ENCODE measurements at regions not wholly inside any gene's neighbourhood (a gene's known extent, or its start where the extent isn't known, plus 50 kb on each side); places are given as distances from the start of the nearest gene placed in this dataset.

- TF ChIP-seq CTCF (IDR thresholded peaks at IDR 0.05) (no peak), POLR2A (IDR thresholded peaks at IDR 0.05) (no peak)
- H3K27me3 ChIP-seq, result no peaks in the 10 kb centered on the region
- WGBS, 4 donors, result 37 to 51% (median 43%) methylated on average over 9 to 26 of the region's 26 CpGs
- peak in 5 of 7 donors; percentile 50 to 88 (median 63) for DNase-seq
- intact Hi-C loops (cut with DNase I), result no loop called here
- H3K4me1 ChIP-seq (replicated peaks in 1 of 2), result peaks cover 0 to 14% of the 10 kb centered on the region in 2 donors
- H3K4me3 ChIP-seq, result no peak overlapping the region
- no peaks in the 10 kb centered on the region for H3K36me3 ChIP-seq (replicated peaks in 1 of 2)
- H3K9me3 ChIP-seq (replicated peaks in 1 of 3), result no peaks in the 10 kb centered on the region
- peak overlapping the region in 1 of 5 donors; percentile 81 for H3K27ac ChIP-seq
Observed at GRCh38 chr14:104296388-104297312, 158.3 kb downstream of the KIF26A start.

GRCh38 chr14:104297313-104297704 lies 158.9 kb downstream of the KIF26A start:
- intact Hi-C loops (cut with DNase I), result no loop called here
- Histone ChIP-seq H3K36me3 (replicated peaks in 1 of 2) (no peaks in the 10 kb centered on the region), H3K27ac (peak overlapping the region in 1 of 5 donors; percentile 81), H3K27me3 (no peaks in the 10 kb centered on the region), H3K4me1 (replicated peaks in 1 of 2) (peaks cover 0 to 14% of the 10 kb centered on the region in 2 donors), H3K4me3 (no peak overlapping the region), H3K9me3 (replicated peaks in 1 of 3) (no peaks in the 10 kb centered on the region)
- DNase-seq, result peak in 1 of 7 donors; percentile 3
- no peak for TF ChIP-seq CTCF (IDR thresholded peaks at IDR 0.05)
- no peak for TF ChIP-seq POLR2A (IDR thresholded peaks at IDR 0.05)
- 74 to 88% (median 84%) methylated on average over 7 of the region's 7 CpGs for WGBS, 4 donors

GRCh38 chr14:104297721-104298401 lies 159.5 kb downstream of the KIF26A start:
- peak in 1 of 7 donors; percentile 5 for DNase-seq
- Histone ChIP-seq H3K27me3 (no peaks in the 10 kb centered on the region), H3K4me1 (replicated peaks in 1 of 2) (peaks cover 0 to 14% of the 10 kb centered on the region in 2 donors), H3K27ac (peak overlapping the region in 1 of 5 donors; percentile 81), H3K36me3 (replicated peaks in 1 of 2) (no peaks in the 10 kb centered on the region), H3K4me3 (no peak overlapping the region), H3K9me3 (replicated peaks in 1 of 3) (no peaks in the 10 kb centered on the region)
- WGBS, 4 donors, result 91 to 95% (median 95%) methylated on average over 4 to 11 of the region's 11 CpGs
- no peak for TF ChIP-seq CTCF (IDR thresholded peaks at IDR 0.05)
- no peak for TF ChIP-seq POLR2A (IDR thresholded peaks at IDR 0.05)
- intact Hi-C loops (cut with DNase I), result no loop called here

GRCh38 chr14:104298458-104298857 lies 160.1 kb downstream of the KIF26A start:
- intact Hi-C loops (cut with DNase I), result no loop called here
- Histone ChIP-seq H3K27me3 (no peaks in the 10 kb centered on the region), H3K4me3 (no peak overlapping the region), H3K9me3 (replicated peaks in 1 of 3) (no peaks in the 10 kb centered on the region), H3K27ac (peak overlapping the region in 1 of 5 donors; percentile 81), H3K36me3 (replicated peaks in 1 of 2) (no peaks in the 10 kb centered on the region), H3K4me1 (replicated peaks in 1 of 2) (peaks cover 0 to 14% of the 10 kb centered on the region in 2 donors)
- 89 to 100% (median 97%) methylated on average over 3 of the region's 3 CpGs for WGBS, 4 donors
- no peak for TF ChIP-seq POLR2A (IDR thresholded peaks at IDR 0.05)
- no peak for TF ChIP-seq CTCF (IDR thresholded peaks at IDR 0.05)
- DNase-seq, result no peak

All from adrenal gland (tissue), 9 donors.